ENCODE measurements at regions not wholly inside any gene's neighbourhood (a gene's known extent, or its start where the extent isn't known, plus 50 kb on each side); places are given as distances from the start of the nearest gene placed in this dataset.

DNA sequence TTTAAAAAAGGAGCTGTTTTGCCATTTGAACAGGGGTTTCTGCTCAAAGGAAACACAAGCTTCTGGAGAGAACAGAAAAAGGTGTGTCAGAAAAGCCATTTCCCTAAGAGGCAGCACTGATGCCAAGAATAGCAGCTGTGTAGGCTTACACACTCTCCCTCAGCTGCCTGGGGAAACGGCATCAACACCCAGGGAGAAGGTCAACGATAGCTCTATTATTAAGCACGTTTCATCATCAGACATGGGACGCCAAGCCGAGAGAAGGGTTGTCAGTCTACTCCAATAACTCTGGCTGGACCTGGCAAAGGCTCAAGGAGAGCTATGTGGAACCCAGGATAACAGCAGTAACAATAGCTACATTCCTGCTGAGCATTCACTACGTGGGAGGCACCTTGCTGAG lies 314.2 kb downstream of the CDK5RAP2 start:
- no peak overlapping the region for H3K27ac ChIP-seq (ENCODE audit: low read depth, low read length, poor library complexity, severe bottlenecking)
- H3K4me1 ChIP-seq (ENCODE audit: insufficient read depth, low read length, poor library complexity, severe bottlenecking) = no peaks in the 10 kb centered on the region
- H3K4me3 ChIP-seq (ENCODE audit: low read depth, low read length, poor library complexity, severe bottlenecking) = no peak overlapping the region
- ChIA-PET POLR2A (ENCODE audit: low non-redundant PET) (no interaction called here), CTCF (no interaction called here)
- H3K27me3 ChIP-seq (replicated peaks; ENCODE audit: insufficient read depth, low read depth, low read length, poor library complexity) = peaks cover 26% of the 10 kb centered on the region
- TF ChIP-seq, protein P1, sequence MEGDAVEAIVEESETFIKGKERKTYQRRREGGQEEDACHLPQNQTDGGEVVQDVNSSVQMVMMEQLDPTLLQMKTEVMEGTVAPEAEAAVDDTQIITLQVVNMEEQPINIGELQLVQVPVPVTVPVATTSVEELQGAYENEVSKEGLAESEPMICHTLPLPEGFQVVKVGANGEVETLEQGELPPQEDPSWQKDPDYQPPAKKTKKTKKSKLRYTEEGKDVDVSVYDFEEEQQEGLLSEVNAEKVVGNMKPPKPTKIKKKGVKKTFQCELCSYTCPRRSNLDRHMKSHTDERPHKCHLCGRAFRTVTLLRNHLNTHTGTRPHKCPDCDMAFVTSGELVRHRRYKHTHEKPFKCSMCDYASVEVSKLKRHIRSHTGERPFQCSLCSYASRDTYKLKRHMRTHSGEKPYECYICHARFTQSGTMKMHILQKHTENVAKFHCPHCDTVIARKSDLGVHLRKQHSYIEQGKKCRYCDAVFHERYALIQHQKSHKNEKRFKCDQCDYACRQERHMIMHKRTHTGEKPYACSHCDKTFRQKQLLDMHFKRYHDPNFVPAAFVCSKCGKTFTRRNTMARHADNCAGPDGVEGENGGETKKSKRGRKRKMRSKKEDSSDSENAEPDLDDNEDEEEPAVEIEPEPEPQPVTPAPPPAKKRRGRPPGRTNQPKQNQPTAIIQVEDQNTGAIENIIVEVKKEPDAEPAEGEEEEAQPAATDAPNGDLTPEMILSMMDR (conservative IDR thresholded peaks at IDR 0.05; ENCODE audit: low read depth, low read length) = no peak
- TF ChIP-seq EZH2 (IDR thresholded peaks at IDR 0.05; ENCODE audit: borderline replicate concordance, low read depth, low read length, poor library complexity, severe bottlenecking) = no peak
- intact Hi-C loops (cut with micrococcal nuclease; ENCODE audit: unreplicated experiment) = no loop called here
- DNase-seq (ENCODE audit: low spot score) = no peak
- H3K9me3 ChIP-seq (ENCODE audit: low read depth, low read length, poor library complexity, severe bottlenecking) = no peaks in the 10 kb centered on the region
- no peaks in the 10 kb centered on the region for H3K36me3 ChIP-seq (ENCODE audit: insufficient read depth, low read length, poor library complexity, severe bottlenecking)
- no TSS peak for BruUV-seq (replicated peaks)

DNA sequence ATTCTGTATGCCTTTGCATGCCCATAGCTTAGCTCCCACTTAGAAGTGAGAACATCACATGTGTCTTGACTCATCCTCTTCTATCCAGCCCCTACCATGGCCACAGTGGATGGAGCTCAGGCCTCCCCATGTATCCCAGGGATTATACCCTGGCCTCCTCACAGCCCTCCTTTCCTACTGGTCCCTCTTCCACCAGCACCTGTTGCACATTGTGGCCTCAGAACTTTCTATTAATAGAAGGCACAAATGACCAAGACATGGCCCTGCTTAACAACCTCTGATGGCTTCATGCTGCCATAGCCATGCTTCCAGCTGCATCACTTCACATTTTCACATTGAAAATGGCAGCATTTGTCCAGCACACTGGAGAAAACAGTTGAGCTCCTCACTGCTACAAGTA lies 315.4 kb downstream of the CDK5RAP2 start:
- BruUV-seq (replicated peaks) = no TSS peak
- peaks cover 26% of the 10 kb centered on the region for H3K27me3 ChIP-seq (replicated peaks; ENCODE audit: insufficient read depth, low read depth, low read length, poor library complexity)

DNA sequence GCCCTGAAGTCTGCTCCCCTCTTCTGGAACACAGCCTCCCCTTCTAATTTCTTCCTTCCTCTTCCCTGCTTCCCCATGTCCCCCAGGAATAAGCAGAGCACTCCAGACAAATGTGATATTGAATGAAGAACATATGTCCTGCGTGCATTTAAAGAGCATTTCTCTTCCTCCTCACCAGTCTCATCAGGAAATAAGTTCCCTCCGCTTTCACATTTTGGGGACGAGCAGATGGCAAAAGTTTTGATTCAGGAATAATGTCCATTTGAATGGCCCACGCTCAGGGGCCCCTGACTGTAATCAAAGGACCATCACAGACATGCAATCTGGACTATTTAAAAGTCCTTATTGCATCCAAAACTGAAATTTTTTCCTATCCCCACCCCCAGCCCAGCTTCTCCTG lies 316.1 kb downstream of the CDK5RAP2 start:
- intact Hi-C loops (cut with micrococcal nuclease; ENCODE audit: unreplicated experiment) = no loop called here
- no peaks in the 10 kb centered on the region for H3K36me3 ChIP-seq (ENCODE audit: insufficient read depth, low read length, poor library complexity, severe bottlenecking)
- TF ChIP-seq EZH2 (IDR thresholded peaks at IDR 0.05; ENCODE audit: borderline replicate concordance, low read depth, low read length, poor library complexity, severe bottlenecking) = no peak
- TF ChIP-seq, protein P1 (conservative IDR thresholded peaks at IDR 0.05; ENCODE audit: low read depth, low read length) = no peak
- POLR2A ChIA-PET (ENCODE audit: low non-redundant PET) = no interaction called here
- CTCF ChIA-PET = no interaction called here
- H3K27ac ChIP-seq (ENCODE audit: low read depth, low read length, poor library complexity, severe bottlenecking) = no peak overlapping the region
- no peak for DNase-seq (ENCODE audit: low spot score)
- H3K9me3 ChIP-seq (ENCODE audit: low read depth, low read length, poor library complexity, severe bottlenecking) = no peaks in the 10 kb centered on the region
- no peak overlapping the region for H3K4me3 ChIP-seq (ENCODE audit: low read depth, low read length, poor library complexity, severe bottlenecking)
- peaks cover 26% of the 10 kb centered on the region for H3K27me3 ChIP-seq (replicated peaks; ENCODE audit: insufficient read depth, low read depth, low read length, poor library complexity)
- no peaks in the 10 kb centered on the region for H3K4me1 ChIP-seq (ENCODE audit: insufficient read depth, low read length, poor library complexity, severe bottlenecking)
- no TSS peak for BruUV-seq (replicated peaks)

More for the DNA sequence above, 315.4 kb downstream of the CDK5RAP2 start:
- CTCF ChIA-PET = no interaction called here
- no peak for TF ChIP-seq EZH2 (IDR thresholded peaks at IDR 0.05; ENCODE audit: borderline replicate concordance, low read depth, low read length, poor library complexity, severe bottlenecking)
- TF ChIP-seq, protein P1 (conservative IDR thresholded peaks at IDR 0.05; ENCODE audit: low read depth, low read length) = no peak
- Histone ChIP-seq H3K4me1 (ENCODE audit: insufficient read depth, low read length, poor library complexity, severe bottlenecking) (no peaks in the 10 kb centered on the region), H3K36me3 (ENCODE audit: insufficient read depth, low read length, poor library complexity, severe bottlenecking) (no peaks in the 10 kb centered on the region), H3K27ac (ENCODE audit: low read depth, low read length, poor library complexity, severe bottlenecking) (no peak overlapping the region), H3K4me3 (ENCODE audit: low read depth, low read length, poor library complexity, severe bottlenecking) (no peak overlapping the region), H3K9me3 (ENCODE audit: low read depth, low read length, poor library complexity, severe bottlenecking) (no peaks in the 10 kb centered on the region)
- DNase-seq (ENCODE audit: low spot score) = no peak
- POLR2A ChIA-PET (ENCODE audit: low non-redundant PET) = no interaction called here
- intact Hi-C loops (cut with micrococcal nuclease; ENCODE audit: unreplicated experiment) = no loop called here
